ENCODE measurements at regions not wholly inside any gene's neighbourhood (a gene's known extent, or its start where the extent isn't known, plus 50 kb on each side); places are given as distances from the start of the nearest gene placed in this dataset.

GRCh38 chr10:80988755-80989154 is 451.1 kb downstream of the SH2D4B start:
- H3K27ac ChIP-seq, result no peak overlapping the region
- H3K79me2 ChIP-seq, result no peaks in the 10 kb centered on the region
- H3K9me3 ChIP-seq (ENCODE audit: control insufficient read depth, low read length), result no peaks in the 10 kb centered on the region
- H3K27me3 ChIP-seq (ENCODE audit: control insufficient read depth, insufficient read depth, low read length), result no peaks in the 10 kb centered on the region
- no peaks in the 10 kb centered on the region for H3K36me3 ChIP-seq (ENCODE audit: control insufficient read depth, insufficient read depth, low read length)
- H3K4me3 ChIP-seq (ENCODE audit: low read depth, low read length), result no peak overlapping the region
- H3K4me2 ChIP-seq (ENCODE audit: low read length), result no peak overlapping the region
- H3K9ac ChIP-seq, result no peak overlapping the region
- H3K4me1 ChIP-seq, result no peaks in the 10 kb centered on the region
- no peak overlapping the region for H2AFZ ChIP-seq
- TF ChIP-seq CTCF (IDR thresholded peaks at IDR 0.05), result no peak

GRCh38 chr10:80996615-80997193 is 459.0 kb downstream of the SH2D4B start:
- no peak overlapping the region for H3K4me2 ChIP-seq (ENCODE audit: low read length)
- no peak for TF ChIP-seq CTCF (IDR thresholded peaks at IDR 0.05)
- H3K9me3 ChIP-seq (ENCODE audit: control insufficient read depth, low read length), result no peaks in the 10 kb centered on the region
- H3K4me3 ChIP-seq (ENCODE audit: low read depth, low read length), result no peak overlapping the region
- no peak overlapping the region for H3K9ac ChIP-seq
- no peak overlapping the region for H2AFZ ChIP-seq
- H3K27ac ChIP-seq, result no peak overlapping the region
- H3K4me1 ChIP-seq, result no peaks in the 10 kb centered on the region
- no peaks in the 10 kb centered on the region for H3K79me2 ChIP-seq
- H3K36me3 ChIP-seq (ENCODE audit: control insufficient read depth, insufficient read depth, low read length), result no peaks in the 10 kb centered on the region
- no peaks in the 10 kb centered on the region for H3K27me3 ChIP-seq (ENCODE audit: control insufficient read depth, insufficient read depth, low read length)

GRCh38 chr10:81000781-81001180 is 463.1 kb downstream of the SH2D4B start:
- H3K79me2 ChIP-seq, result no peaks in the 10 kb centered on the region
- no peak overlapping the region for H3K4me2 ChIP-seq (ENCODE audit: low read length)

GRCh38 chr10:81002382-81002781 is 464.7 kb downstream of the SH2D4B start:
- Histone ChIP-seq H2AFZ (no peak overlapping the region), H3K4me3 (ENCODE audit: low read depth, low read length) (no peak overlapping the region), H3K27me3 (ENCODE audit: control insufficient read depth, insufficient read depth, low read length) (no peaks in the 10 kb centered on the region), H3K36me3 (ENCODE audit: control insufficient read depth, insufficient read depth, low read length) (no peaks in the 10 kb centered on the region), H3K27ac (no peak overlapping the region), H3K4me1 (no peaks in the 10 kb centered on the region), H3K79me2 (no peaks in the 10 kb centered on the region), H3K9ac (no peak overlapping the region), H3K4me2 (ENCODE audit: low read length) (no peak overlapping the region), H3K9me3 (ENCODE audit: control insufficient read depth, low read length) (no peaks in the 10 kb centered on the region)
- TF ChIP-seq CTCF (IDR thresholded peaks at IDR 0.05), result no peak

More at GRCh38 chr10:81000781-81001180, 463.1 kb downstream of the SH2D4B start:
- no peaks in the 10 kb centered on the region for H3K4me1 ChIP-seq
- no peak overlapping the region for H3K4me3 ChIP-seq (ENCODE audit: low read depth, low read length)
- no peaks in the 10 kb centered on the region for H3K27me3 ChIP-seq (ENCODE audit: control insufficient read depth, insufficient read depth, low read length)
- H3K27ac ChIP-seq, result no peak overlapping the region
- no peak for TF ChIP-seq CTCF (IDR thresholded peaks at IDR 0.05)
- no peak overlapping the region for H3K9ac ChIP-seq
- H3K9me3 ChIP-seq (ENCODE audit: control insufficient read depth, low read length), result no peaks in the 10 kb centered on the region
- no peak overlapping the region for H2AFZ ChIP-seq
- H3K36me3 ChIP-seq (ENCODE audit: control insufficient read depth, insufficient read depth, low read length), result no peaks in the 10 kb centered on the region

- no peaks in the 10 kb centered on the region for H3K27me3 ChIP-seq (ENCODE audit: control insufficient read depth, insufficient read depth, low read length)
- no peaks in the 10 kb centered on the region for H3K4me1 ChIP-seq
- H3K4me2 ChIP-seq (ENCODE audit: low read length), result no peak overlapping the region
- H3K9me3 ChIP-seq (ENCODE audit: control insufficient read depth, low read length), result no peaks in the 10 kb centered on the region
- no peak overlapping the region for H2AFZ ChIP-seq
- H3K9ac ChIP-seq, result no peak overlapping the region
- no peaks in the 10 kb centered on the region for H3K36me3 ChIP-seq (ENCODE audit: control insufficient read depth, insufficient read depth, low read length)
- no peak overlapping the region for H3K4me3 ChIP-seq (ENCODE audit: low read depth, low read length)
- no peaks in the 10 kb centered on the region for H3K79me2 ChIP-seq
- TF ChIP-seq CTCF (IDR thresholded peaks at IDR 0.05), result no peak
- H3K27ac ChIP-seq, result no peak overlapping the region
These were observed 470.2 kb downstream of the SH2D4B start for GRCh38 chr10:81007872-81008271.
